ENCODE measurements at regions not wholly inside any gene's neighbourhood (a gene's known extent, or its start where the extent isn't known, plus 50 kb on each side); places are given as distances from the start of the nearest gene placed in this dataset.

DNA sequence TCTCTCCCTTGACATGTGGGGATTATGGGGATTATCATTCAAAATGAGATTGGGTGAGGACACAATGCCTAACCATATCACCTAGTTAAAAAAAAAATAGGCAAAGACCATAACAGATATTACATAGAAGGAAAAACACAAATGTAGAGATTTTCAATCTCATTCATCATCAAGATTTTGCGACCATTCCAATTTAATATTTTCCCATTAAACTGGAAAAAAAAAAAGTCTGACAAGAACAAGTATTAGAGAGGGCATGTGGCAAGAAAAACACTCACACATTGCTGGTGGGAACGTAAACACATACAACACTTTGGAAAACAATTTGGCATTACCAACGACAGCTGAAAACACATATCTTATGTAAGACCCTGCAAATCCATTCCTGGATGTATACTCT is 71.0 kb upstream of the MYCN start:
- no peak for DNase-seq

DNA sequence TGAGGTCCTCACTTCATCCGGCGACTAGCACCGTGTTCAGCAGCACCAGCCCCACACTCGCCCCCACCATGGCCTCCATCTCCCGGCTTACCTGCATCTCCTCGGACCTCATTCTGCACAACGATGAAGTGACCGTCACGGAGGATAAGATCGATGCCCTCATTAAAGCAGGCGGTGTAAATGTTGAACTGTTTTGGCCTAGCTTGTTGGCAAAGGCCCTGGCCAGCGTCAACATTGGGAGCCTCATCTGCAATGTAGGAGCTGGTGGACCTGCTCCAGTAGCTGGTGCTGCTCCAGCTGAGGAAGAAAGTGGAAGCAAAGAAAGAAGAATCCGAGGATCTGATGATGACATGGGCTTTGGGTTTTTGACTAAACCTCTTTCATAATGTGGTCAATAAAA is 70.5 kb upstream of the MYCN start:
- no peak for DNase-seq

DNA sequence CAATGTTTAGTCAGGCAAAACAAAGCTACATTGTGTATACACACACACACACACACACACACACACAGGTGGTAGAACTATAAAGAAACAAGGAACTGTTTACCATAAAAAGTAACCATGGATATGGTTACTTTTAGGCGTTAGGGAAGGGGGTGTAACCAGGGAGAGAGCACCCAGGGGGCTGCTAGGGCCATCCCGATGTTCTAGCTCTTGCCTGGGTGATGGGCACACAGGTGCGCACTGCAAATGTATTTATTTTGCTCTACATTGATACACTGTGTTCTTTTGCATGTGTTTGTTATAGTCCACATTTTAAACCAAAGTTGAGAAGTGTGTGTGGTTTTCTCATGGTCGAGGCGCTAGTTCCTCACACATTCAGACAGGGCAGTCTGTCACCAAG is 69.8 kb upstream of the MYCN start:
- no peak for DNase-seq

DNA sequence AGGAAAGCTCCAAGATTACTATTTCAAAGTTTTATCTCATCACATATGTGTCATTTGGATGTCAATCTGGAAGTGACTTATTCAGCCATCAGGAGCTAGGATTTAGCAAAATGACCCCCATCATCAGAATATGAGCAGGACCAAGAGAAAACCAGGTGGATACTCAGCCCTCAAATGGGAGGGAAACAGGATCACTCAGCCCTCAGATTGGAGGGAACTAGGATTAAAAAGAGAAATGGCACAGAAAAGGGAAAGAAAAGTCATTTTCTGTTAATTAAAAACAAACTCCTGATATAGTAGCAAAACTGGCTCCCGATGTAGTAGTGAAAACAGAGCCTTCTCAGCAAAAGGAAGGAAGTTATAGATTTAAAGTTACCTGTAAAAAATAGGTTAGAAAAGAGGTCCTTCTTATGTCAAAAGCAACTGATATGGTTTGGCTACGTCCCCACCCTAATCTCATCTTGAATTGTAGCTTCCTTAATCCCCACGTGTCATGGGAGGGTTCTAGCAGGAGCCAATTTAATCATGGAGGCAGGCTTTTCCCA is 69.0 kb upstream of the MYCN start:
- DNase-seq, result no peak

DNA sequence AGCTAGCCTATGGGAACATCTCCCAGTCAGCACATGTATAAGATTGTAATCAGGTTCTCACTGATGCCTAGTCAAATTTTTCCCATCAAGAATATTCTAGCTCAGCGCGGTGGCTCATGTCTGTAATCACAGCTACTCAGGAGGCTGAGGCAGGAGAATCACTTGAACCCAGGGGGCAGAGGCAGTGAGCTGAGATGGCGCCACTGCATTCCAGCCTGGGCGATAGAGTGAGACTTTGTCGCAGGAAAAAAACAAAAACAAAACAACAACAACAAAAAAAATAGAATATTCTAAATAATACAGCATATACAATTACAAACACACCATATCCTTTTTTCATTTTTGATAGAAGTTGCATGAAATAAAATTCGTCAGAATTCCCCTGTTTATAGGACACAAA is 67.5 kb upstream of the MYCN start:
- DNase-seq, result no peak

DNA sequence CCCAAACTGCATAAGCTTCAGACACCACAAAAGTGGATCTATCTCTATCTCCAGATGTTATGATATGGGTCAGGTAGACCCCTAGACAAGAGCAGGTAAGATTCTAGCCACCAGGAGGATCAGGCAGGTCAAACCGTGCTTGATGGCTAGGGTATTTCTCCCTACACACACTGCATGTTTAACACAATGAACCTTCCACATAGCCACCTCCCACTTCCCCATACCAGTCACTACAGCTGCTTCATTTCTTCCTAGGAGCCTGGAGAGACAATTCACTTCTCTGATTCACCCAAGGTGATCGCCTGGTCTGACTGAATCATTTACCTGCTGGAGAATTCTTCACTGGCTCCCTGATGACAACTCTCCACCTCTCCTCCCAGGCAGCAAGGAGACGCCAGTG is 66.0 kb upstream of the MYCN start:
- DNase-seq, result no peak

DNA sequence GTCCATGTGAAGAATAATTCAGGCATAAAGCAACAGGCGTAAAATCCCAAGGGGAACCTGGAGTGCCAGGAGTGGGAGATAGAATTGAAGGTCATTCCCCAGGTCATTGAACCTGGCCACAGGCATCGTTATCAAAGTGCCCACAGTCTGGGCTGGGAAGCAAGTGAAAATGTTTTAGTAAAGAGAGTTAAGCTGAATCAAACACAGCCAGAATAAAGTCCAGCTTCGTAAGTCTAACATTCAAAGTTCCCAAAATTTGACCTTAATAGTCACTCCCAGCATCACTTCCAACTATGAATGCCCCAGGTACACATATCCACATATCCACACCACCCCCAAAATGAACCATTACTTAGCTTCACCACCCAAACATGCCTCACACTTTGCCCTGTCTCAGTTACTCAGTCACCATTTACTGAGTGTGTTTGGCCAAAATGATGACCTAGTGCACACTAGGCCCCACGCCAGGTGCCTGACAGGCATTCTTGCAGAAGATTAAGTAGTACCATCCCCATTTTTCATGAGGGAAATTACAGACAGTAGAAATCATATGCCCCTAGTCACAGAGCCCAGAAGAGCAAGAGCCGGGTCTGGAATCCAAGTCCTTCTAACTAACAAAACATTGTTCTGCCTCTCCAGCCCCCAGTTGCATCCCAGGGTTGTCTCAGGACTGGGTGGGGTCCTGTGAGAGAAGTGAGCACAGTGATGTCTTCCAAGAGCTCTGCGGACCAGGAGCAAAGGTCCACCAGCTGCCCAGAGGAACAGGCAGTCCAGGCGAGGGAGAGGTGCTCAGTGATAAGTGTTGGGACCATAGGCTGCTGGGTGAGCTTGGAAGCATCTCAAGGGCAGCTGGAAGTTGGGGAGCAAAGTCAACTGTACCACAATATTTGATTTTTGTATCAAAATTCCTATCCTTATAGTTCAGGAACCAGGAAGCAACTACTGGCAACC is 65.2 kb upstream of the MYCN start:
- DNase-seq, result no peak

DNA sequence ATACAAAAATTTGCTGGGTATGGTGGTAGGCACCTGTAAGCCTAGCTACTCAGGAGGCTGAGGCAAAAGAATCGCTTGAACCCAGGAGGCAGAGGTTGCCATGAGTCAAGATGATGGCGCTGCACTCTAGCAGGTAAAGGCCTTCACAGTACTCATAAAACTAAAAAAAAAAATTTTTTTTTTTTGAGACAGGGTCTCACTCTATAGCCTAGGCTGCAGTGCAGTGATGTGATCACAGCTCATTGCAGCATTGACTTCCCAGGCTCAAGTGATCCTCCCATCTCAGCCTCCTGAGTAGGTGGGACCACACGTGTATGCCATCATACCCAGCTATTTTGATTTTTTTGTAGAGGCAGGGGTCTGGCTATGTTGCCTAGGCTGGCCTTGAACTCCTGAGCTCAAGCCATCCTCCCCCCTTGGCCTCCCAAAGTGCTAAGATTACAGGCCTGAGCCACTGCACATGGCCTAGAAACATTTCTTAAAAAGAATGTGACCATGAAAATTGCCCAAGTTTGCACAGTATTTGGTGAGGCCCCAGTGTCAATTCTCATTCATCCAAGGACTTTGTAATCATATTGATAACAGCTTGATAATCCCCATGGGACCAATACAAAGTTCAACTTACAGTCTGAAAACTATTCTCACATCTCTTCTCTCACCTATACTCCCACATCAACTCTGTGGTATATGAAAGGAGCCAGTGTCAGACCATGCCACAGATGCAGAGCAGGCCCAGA is 64.2 kb upstream of the MYCN start:
- no peak for DNase-seq

DNA sequence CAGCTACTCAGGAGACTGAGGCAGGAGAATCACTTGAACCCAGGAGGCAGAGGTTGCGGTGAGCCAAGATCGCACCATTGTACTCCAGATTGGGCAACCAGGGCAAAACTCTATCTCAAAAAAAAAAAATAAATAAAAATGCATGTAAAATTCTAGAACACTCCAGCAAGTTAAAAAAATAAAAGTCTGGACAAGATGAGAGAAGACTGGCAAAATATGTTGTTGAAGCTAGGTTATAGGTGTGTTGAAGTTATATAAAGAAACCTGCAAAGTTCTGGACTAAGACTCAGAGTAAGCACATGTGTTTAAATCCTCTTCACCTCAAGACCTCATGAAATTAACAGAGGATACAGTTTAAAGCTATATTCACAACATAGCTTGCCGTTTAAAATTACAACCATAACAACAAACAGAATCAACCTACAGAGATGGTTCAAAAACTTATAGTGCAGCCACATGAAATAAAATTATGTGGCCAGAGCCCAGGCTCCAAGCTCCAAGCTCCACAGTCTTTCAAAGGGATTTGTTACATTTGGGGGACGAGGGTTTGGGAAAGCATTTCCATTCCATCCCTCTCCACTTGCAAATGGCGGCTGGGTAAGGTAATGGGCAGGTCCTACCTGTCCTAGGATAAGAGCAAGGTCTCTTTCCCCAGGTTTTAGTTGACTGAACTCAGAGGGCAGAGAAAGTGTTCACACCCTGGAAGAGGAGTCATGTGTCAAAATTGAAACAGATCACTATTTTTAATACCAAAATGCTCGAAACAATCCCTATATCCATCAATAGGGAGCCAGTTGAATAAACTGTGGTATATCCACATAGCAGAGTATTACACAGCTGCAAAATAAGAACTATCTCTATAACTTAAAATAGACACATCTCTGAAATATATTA is 59.9 kb upstream of the MYCN start:
- DNase-seq, result no peak

DNA sequence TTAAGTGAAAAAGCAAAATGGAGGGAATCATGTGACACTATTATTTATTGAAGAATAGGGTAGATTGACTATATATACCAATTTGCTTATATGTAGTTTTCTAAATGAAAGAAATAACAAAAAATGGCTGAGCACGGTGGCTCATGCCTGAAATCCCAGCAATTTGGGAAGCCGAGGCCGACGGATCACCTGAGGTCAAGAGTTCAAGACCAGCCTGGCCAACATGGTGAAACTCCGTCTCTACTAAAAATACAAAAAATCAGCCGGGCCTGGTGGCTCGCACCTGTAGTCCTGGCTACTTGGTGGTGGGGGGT is 59.3 kb upstream of the MYCN start:
- no peak for DNase-seq

DNA sequence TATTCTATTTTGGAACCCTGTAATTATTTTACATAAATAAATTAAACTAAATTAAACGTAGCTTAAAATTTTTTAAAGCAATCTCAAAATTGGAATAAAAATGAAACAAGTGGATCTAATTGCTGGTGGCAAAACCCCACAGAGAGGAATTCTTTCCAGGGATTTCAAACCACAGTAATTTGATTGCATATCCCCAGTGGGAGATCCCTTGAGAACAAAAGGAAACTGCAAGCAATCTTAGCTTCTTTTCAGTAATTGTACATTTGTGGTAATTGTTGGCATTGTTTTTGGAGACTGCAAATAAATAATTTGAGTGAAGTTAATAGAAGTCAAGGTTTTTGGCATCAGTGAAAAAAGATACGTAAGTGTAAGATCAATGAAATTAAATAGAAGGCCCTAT is 58.7 kb upstream of the MYCN start:
- DNase-seq, result no peak

DNA sequence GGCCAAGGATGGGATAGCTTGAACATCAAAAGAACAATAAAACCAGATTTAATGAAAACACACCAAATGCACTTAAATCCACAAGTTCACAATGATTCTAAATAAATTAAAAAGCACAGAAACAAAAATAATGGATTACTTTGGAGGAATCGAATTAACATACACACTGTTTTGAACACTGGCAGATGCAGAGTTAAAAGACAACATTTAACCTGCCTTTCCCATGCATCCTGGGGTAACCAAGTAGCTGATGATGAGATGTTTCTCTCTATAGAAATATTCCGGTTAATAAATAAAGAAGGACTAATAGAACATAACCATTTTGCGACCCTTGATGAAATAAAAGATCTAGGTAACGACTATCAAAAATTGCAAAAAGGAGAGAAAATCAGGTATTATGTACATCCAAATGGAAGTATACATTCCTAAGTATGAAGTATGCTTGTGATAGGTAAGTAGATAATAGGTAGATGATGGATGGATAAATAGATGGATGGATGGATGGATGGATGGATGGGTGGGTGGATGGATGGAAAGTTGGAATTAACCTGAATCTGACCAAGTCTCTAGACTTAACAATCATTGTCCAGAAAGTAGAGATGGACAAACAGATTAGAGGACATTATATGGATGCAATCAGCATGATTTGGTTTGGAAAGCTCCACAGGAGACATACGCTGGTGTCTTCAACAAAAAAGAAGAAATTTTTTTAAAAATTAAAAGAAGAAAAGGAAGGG is 57.4 kb upstream of the MYCN start:
- DNase-seq, result no peak

DNA sequence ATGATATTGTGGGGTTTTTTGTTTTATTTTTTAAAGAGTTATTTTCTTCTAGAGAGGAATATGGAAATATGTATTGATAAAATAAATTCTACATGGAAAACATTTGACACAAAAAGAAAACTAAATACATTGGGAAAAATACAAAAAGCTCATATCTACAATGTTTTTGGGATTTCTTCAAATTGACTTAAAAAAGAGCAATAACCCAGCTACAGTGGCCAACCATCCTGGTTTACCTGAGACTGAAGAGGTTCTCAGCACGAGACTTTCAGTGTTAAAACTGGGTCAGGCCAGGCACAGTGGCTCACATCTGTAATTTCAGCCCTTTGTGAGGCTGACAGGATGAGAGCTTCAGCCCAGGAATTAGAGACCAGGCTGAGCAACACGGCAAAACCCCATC is 56.7 kb upstream of the MYCN start:
- no peak for DNase-seq

DNA sequence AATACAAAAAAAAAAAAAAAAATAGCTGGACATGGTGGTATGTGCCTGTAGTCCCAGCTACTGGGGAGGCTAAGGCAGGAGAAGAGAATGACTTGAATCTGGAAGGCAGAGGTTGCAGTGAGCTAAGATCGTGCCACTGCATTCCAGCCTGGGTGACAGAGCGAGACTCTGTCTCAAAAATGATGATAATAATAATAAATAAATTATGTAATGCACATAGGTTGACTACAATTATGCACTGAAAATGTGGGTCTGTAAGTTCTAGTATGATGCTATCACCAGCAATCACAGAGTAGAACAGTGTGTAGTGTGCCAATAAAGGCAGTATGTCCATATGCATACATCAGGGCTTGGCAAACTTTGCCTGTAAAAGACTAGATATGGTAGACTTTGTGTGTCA is 55.6 kb upstream of the MYCN start:
- DNase-seq, result no peak

DNA sequence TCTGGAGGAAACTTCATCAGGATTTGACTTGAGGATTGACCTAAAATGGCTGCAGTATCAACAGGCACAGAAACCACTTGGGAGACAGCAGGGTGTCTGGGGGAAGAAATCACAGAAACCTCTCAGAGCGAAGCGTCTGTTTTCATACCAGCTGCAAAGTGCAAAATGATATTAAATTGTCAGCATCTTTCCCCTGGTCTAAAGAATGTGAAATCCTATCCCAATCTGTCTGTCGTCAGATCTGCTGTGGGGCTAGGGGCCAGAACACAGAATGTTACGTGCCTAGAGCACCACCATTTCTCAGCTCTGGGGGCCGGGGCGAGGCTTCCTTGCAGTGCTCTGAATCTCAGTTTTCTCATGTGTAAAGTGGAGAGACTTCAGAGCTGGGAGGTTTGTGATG is 54.1 kb upstream of the MYCN start:
- DNase-seq, result no peak

DNA sequence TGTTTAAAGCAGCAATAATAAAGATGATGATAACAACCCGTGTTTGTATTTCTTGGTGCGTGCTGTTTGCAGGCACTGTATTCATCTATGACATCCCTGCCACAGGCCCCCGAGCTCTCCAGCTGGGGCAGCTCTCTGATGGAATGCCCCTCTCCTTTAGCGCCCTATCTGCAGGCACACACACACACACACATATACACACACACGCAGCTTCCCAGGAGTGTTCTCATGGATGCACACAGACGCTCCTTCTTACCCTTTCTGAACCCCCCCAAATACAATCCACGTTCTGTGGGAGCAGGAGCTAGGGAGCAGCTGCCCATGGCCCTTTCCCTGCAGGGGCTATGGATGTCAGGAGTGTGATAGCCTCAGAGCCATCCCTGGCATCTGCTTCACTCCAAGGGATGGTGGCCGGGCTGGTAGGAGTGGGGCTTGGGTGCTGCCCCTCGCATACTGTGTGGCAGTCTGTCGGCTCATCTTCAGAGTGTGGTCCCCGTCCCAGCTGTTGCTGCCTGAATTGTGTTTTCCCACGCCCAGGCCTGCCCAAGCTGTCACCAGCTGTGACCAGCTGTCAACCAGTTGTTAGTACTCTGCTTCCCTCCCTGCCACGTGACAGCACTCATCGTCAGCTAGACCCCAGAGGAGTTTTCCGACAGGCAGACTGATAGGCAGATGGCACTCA is 50.8 kb upstream of the MYCN start:
- no peak for DNase-seq

DNA sequence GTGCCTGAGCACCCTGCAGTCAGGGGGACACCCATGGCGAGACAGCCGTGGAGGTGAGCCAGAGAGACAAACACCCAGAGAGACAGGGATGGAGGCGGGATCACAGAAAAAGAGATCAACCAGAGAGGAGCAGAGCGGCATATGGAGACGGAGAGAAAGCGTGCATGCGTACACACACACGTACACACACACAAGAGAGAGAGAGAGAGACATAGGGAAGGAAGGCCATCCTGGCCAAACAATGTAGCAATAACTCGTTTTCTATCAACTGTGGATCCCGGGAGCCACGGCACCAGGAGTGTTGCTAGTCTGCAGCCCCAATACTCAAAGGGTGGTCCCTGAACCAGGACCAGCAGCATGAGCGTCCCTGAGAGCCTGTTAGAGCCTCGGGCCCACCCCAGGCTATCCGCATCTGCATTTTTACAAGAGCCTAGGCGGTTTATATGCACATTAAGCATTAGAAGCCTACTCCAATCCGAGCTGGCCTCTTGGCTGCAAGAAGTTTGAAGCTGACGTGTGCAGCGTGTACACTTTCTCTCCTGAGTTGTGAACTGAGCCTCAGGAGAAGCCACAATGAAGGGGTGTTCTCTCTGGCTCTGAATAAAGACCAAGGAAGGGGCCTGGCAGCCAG is 50.1 kb upstream of the MYCN start:
- no peak for DNase-seq
